GM23338 (cell line): ENCODE measurements at regions not wholly inside any gene's neighbourhood (a gene's known extent, or its start where the extent isn't known, plus 50 kb on each side); places are given as distances from the start of the nearest gene placed in this dataset.

Source experiments
- ATAC-seq: fragments of 200-7000 bp; cut with Tn5 transposase; 3 replicates; pipeline ENCODE4 v1.9.1; 2020
- DNase-seq: peaks from one replicate; pipeline ENCODE4 v3.0.0-alpha.2; 2015; ENCODE audit warnings: low spot score
- H2AFZ ChIP-seq: fragments of 200-600 bp; sonication (generic); 2 replicates; pipeline ENCODE4 v1.8.0; 2016; ENCODE audit warnings: antibody characterized with exemption, mild to moderate bottlenecking, moderate library complexity
- H3F3A ChIP-seq: fragments of 200-600 bp; sonication (generic); replicated peaks from 2 replicates; pipeline ENCODE4 v1.8.0; 2017; ENCODE audit warnings: antibody characterized with exemption, mixed run types, low read depth
- H3K27ac ChIP-seq: fragments of 200-600 bp; sonication (generic); 2 replicates; pipeline ENCODE4 v1.6.1; 2016; ENCODE audit warnings: low read depth
- H3K27me3 ChIP-seq: fragments of 200-600 bp; sonication (generic); 2 replicates; pipeline ENCODE4 v1.8.0; 2016; ENCODE audit warnings: mild to moderate bottlenecking, mixed run types, moderate library complexity; ENCODE audit not compliant: insufficient read depth
- H3K36me3 ChIP-seq: fragments of 200-600 bp; sonication (generic); 2 replicates; pipeline ENCODE4 v1.8.0; 2016; ENCODE audit warnings: mild to moderate bottlenecking; ENCODE audit not compliant: insufficient read depth
- H3K4me1 ChIP-seq: fragments of 200-600 bp; sonication (generic); 2 replicates; pipeline ENCODE4 v1.8.0; 2016; ENCODE audit warnings: mild to moderate bottlenecking, moderate library complexity; ENCODE audit not compliant: insufficient read depth
- H3K4me2 ChIP-seq: fragments of 200-600 bp; sonication (generic); 2 replicates; pipeline ENCODE4 v1.7.1; 2017; ENCODE audit warnings: mixed run types
- H3K4me3 ChIP-seq: fragments of 200-600 bp; sonication (generic); 2 replicates; pipeline ENCODE4 v1.6.1; 2016; ENCODE audit warnings: mixed run types
- H3K79me2 ChIP-seq: fragments of 200-600 bp; sonication (generic); replicated peaks from 2 replicates; pipeline ENCODE4 v1.8.0; 2017; ENCODE audit warnings: mild to moderate bottlenecking; ENCODE audit not compliant: insufficient read depth
- H3K9me2 ChIP-seq: fragments of 200-600 bp; sonication (generic); 2 replicates; pipeline ENCODE4 v1.8.0; 2017; ENCODE audit not compliant: insufficient read depth
- H4K20me1 ChIP-seq: fragments of 200-600 bp; sonication (generic); replicated peaks from 2 replicates; pipeline ENCODE4 v1.8.0; 2017; ENCODE audit warnings: mild to moderate bottlenecking; ENCODE audit not compliant: insufficient read depth
- H3K27ac Mint-ChIP-seq: 2 replicates; pipeline ENCODE4 v1.8.0; 2020; ENCODE audit warnings: inconsistent platforms, mild to moderate bottlenecking, moderate library complexity, mixed read lengths
- H3K27me3 Mint-ChIP-seq: 3 replicates; pipeline ENCODE4 v1.8.0; 2022; ENCODE audit warnings: low read depth, mild to moderate bottlenecking, moderate library complexity, mixed read lengths, inconsistent platforms; ENCODE audit not compliant: insufficient read depth, poor library complexity
- H3K36me3 Mint-ChIP-seq: 3 replicates; pipeline ENCODE4 v1.8.0; 2021; ENCODE audit warnings: low read depth, mild to moderate bottlenecking, inconsistent platforms, moderate library complexity, mixed read lengths
- H3K4me1 Mint-ChIP-seq: 3 replicates; pipeline ENCODE4 v1.8.0; 2020; ENCODE audit warnings: mild to moderate bottlenecking, inconsistent platforms, mixed read lengths
- H3K4me3 Mint-ChIP-seq: 3 replicates; pipeline ENCODE4 v1.8.0; 2021; ENCODE audit warnings: moderate library complexity, mild to moderate bottlenecking, inconsistent platforms, mixed read lengths
- H3K9me3 Mint-ChIP-seq: 3 replicates; pipeline ENCODE4 v1.8.0; 2020; ENCODE audit warnings: moderate library complexity, mild to moderate bottlenecking, inconsistent platforms, mixed read lengths
- CREB1 ChIP-seq: fragments of 250-450 bp; sonication (Bioruptor Pico); IDR thresholded peaks from 2 replicates; pipeline ENCODE4 v1.5.0; 2020; ENCODE audit warnings: low read depth, mild to moderate bottlenecking, moderate library complexity
- CTCF ChIP-seq, 2 experiments: fragments of 200-600 bp in 1 of 2; sonication (generic) in 1 of 2; conservative IDR thresholded peaks; 2 replicates each; pipeline versions ENCODE4 v1.5.1 to v1.6.1; 2016 to 2017; ENCODE audit warnings: antibody characterized with exemption in 2 of 2, low read depth in 2 of 2, mild to moderate bottlenecking in 2 of 2, moderate library complexity in 1 of 2
- ETS1 ChIP-seq: IDR thresholded peaks from 2 replicates; pipeline ENCODE4 v1.6.1; 2016; ENCODE audit warnings: antibody characterized with exemption
- EZH2 ChIP-seq: fragments of 200-600 bp; sonication (generic); IDR thresholded peaks from one replicate; pipeline ENCODE4 v1.8.0; 2017; ENCODE audit warnings: antibody characterized with exemption, mild to moderate bottlenecking, low read depth; ENCODE audit not compliant: unreplicated experiment
- JUNB ChIP-seq: IDR thresholded peaks from one replicate; pipeline ENCODE4 v1.6.1; 2016; ENCODE audit warnings: antibody characterized with exemption; ENCODE audit not compliant: unreplicated experiment
- NANOG ChIP-seq: IDR thresholded peaks from 2 replicates; pipeline ENCODE4 v1.6.1; 2016; ENCODE audit warnings: antibody characterized with exemption, borderline replicate concordance
- POLR2AphosphoS5 ChIP-seq: IDR thresholded peaks from 2 replicates; pipeline ENCODE4 v1.6.1; 2016; ENCODE audit warnings: antibody characterized with exemption, low read depth
- REST ChIP-seq: IDR thresholded peaks from one replicate; pipeline ENCODE4 v1.6.1; 2018; ENCODE audit warnings: antibody characterized with exemption; ENCODE audit not compliant: unreplicated experiment
- STAT1 ChIP-seq: IDR thresholded peaks from one replicate; pipeline ENCODE4 v1.6.1; 2016; ENCODE audit warnings: antibody characterized with exemption; ENCODE audit not compliant: unreplicated experiment
- ZNF114 ChIP-seq: fragments of 250-450 bp; sonication (Bioruptor Pico); IDR thresholded peaks from 2 replicates; pipeline ENCODE4 v1.5.0; 2020; ENCODE audit warnings: mild to moderate bottlenecking, moderate library complexity
- ZNF331 ChIP-seq: fragments of 250-450 bp; sonication (Bioruptor Pico); IDR thresholded peaks from 2 replicates; pipeline ENCODE4 v1.5.0; 2020; ENCODE audit warnings: low read depth, mild to moderate bottlenecking, moderate library complexity
- ZNF462 ChIP-seq: fragments of 250-450 bp; sonication (Bioruptor Pico); IDR thresholded peaks from 2 replicates; pipeline ENCODE4 v1.5.0; 2020; ENCODE audit warnings: mild to moderate bottlenecking, moderate library complexity

- TF ChIP-seq ZNF331 (CRISPR knock-in tag): no peak
- no peak for TF ChIP-seq ETS1
- TF ChIP-seq EZH2: no peak
- TF ChIP-seq POLR2AphosphoS5: no peak
- no peak for TF ChIP-seq CREB1 (CRISPR knock-in tag)
Measured at GRCh38 chr1:90782046-90782445, 64.9 kb upstream of the BARHL2 start (continued).

GRCh38 chr1:90781534-90781933, 64.4 kb upstream of the BARHL2 start:
- H3K9me3 Mint-ChIP-seq: no peaks in the 10 kb centered on the region
- H3K4me3 ChIP-seq: no peak overlapping the region
- TF ChIP-seq CREB1 (CRISPR knock-in tag) (no peak), ZNF114 (CRISPR knock-in tag) (no peak), ZNF462 (CRISPR knock-in tag) (no peak), NANOG (no peak), STAT1 (no peak), POLR2AphosphoS5 (no peak), ETS1 (no peak), JUNB (no peak), REST (no peak), CTCF (conservative IDR thresholded peaks at IDR 0.05; ENCODE audit: low read depth in 2 of 2) (no peak)

More at GRCh38 chr1:90781534-90781933, 64.4 kb upstream of the BARHL2 start:
- Histone ChIP-seq H3K4me2 (no peak overlapping the region), H3K79me2 (no peaks in the 10 kb centered on the region), H3K27me3 (no peaks in the 10 kb centered on the region), H3K9me2 (0 out of 2 replicates have a peak, but pooled peaks cover 4% of the 10 kb centered on the region), H2AFZ (peak overlapping the region; percentile 56; the same call in 1 of the 2 replicates), H3F3A (no peaks in the 10 kb centered on the region), H4K20me1 (no peaks in the 10 kb centered on the region), H3K36me3 (no peaks in the 10 kb centered on the region), H3K27ac (no peak overlapping the region), H3K4me1 (peaks cover 11% of the 10 kb centered on the region; the same call in 1 of the 2 replicates)
- no peak for ATAC-seq
- no peaks in the 10 kb centered on the region for H3K36me3 Mint-ChIP-seq
- H3K4me3 Mint-ChIP-seq: no peak overlapping the region
- H3K27me3 Mint-ChIP-seq: peaks cover 4% of the 10 kb centered on the region
- no peak for DNase-seq
- H3K4me1 Mint-ChIP-seq: peaks cover 16% of the 10 kb centered on the region
- H3K27ac Mint-ChIP-seq: no peak overlapping the region
